H1 (cell line): ENCODE measurements at regions not wholly inside any gene's neighbourhood (a gene's known extent, or its start where the extent isn't known, plus 50 kb on each side); places are given as distances from the start of the nearest gene placed in this dataset.

Experiments used
- CTCF ChIA-PET: fragments of 300-600 bp; sonication (Branson Sonifier 250); formaldehyde crosslinking; loops from one replicate; lab custom pipeline; 2021; ENCODE audit not compliant: partially characterized antibody; lab: Charles Lee
- POLR2A ChIA-PET: fragments of 300-600 bp; sonication (Branson Sonifier 250); formaldehyde crosslinking; loops from one replicate; lab custom pipeline; 2021; ENCODE audit warnings: inconsistent platforms; ENCODE audit not compliant: partially characterized antibody; lab: Charles Lee
- DNase-seq, 2 experiments: peaks; one replicate each; pipeline versions ENCODE4 v3.0.0 to v3.0.0-alpha.2; 2010 to 2022; ENCODE audit warnings: low spot score in 2 of 2, low read depth in 1 of 2, mixed read lengths in 1 of 2
- FAIRE-seq: peaks from 2 replicates; lab custom pipeline; 2011; peaks lifted over from hg19 to GRCh38; lab: Jason Lieb, UNC
- H2AFZ ChIP-seq: 2 replicates; pipeline ENCODE4 v1.8.1; 2012; ENCODE audit warnings: low read length, inconsistent platforms
- H2AK5ac ChIP-seq: 2 replicates; pipeline ENCODE4 v1.6.1; 2013; ENCODE audit warnings: low read depth, low read length
- H2BK120ac ChIP-seq: replicated peaks from 2 replicates; pipeline ENCODE3; 2013; ENCODE audit warnings: low read depth, low read length, inconsistent platforms
- H2BK12ac ChIP-seq: 2 replicates; pipeline ENCODE4 v1.6.1; 2013; ENCODE audit warnings: low read depth, low read length
- H2BK15ac ChIP-seq: 2 replicates; pipeline ENCODE4 v1.6.1; 2013; ENCODE audit warnings: low read length
- H2BK20ac ChIP-seq: 2 replicates; pipeline ENCODE4 v1.6.1; 2013; ENCODE audit warnings: low read length
- H2BK5ac ChIP-seq: 2 replicates; pipeline ENCODE4 v1.6.1; 2013; ENCODE audit warnings: low read depth, low read length
- H3K14ac ChIP-seq: 2 replicates; pipeline ENCODE4 v1.6.1; 2013; ENCODE audit warnings: inconsistent platforms; ENCODE audit not compliant: insufficient read length
- H3K18ac ChIP-seq: 2 replicates; pipeline ENCODE4 v1.6.1; 2013; ENCODE audit warnings: low read length; ENCODE audit errors: extremely low read depth
- H3K23ac ChIP-seq: 2 replicates; pipeline ENCODE4 v1.6.1; 2013; ENCODE audit warnings: inconsistent platforms; ENCODE audit not compliant: insufficient read length
- H3K23me2 ChIP-seq: 2 replicates; pipeline ENCODE4 v1.6.1; 2013; ENCODE audit warnings: low read depth, low read length
- H3K27ac ChIP-seq: 2 replicates; pipeline ENCODE4 v1.6.1; 2011; ENCODE audit warnings: low read depth, low read length, inconsistent platforms
- H3K27me3 ChIP-seq, 4 experiments: replicated peaks in 1 of 4; 1 replicate in 1 of 4; 2 replicates in 3 of 4; pipeline versions ENCODE4 v1.6.1 to v1.8.1; 2011 to 2013; ENCODE audit warnings: low read length in 3 of 4, mild to moderate bottlenecking in 3 of 4, inconsistent platforms in 2 of 4, mixed read lengths in 2 of 4, moderate library complexity in 1 of 4; ENCODE audit not compliant: control insufficient read depth in 3 of 4, insufficient read depth in 3 of 4; ENCODE audit errors: extremely low read depth in 1 of 4
- H3K36me3 ChIP-seq, 4 experiments: 2 replicates each; pipeline versions ENCODE4 v1.6.1 to v1.8.1; 2011 to 2013; ENCODE audit warnings: mild to moderate bottlenecking in 4 of 4, low read length in 3 of 4, moderate library complexity in 2 of 4, control low read depth in 1 of 4, inconsistent platforms in 1 of 4; ENCODE audit not compliant: insufficient read depth in 4 of 4, control insufficient read depth in 2 of 4
- H3K4ac ChIP-seq: replicated peaks from 2 replicates; pipeline ENCODE3; 2013; ENCODE audit warnings: low read length, low read depth, mixed read lengths, inconsistent platforms; ENCODE audit not compliant: insufficient read length
- H3K4me1 ChIP-seq, 4 experiments: replicated peaks in 1 of 4; 1 replicate in 1 of 4; 2 replicates in 3 of 4; pipeline versions ENCODE4 v1.6.1 to v1.8.1; 2011 to 2013; ENCODE audit warnings: low read length in 3 of 4, inconsistent platforms in 2 of 4, mixed read lengths in 1 of 4; ENCODE audit not compliant: insufficient read depth in 4 of 4, control insufficient read depth in 3 of 4
- H3K4me2 ChIP-seq, 2 experiments: 2 replicates each; pipeline versions ENCODE4 v1.6.1 to v1.8.1; 2011 to 2013; ENCODE audit warnings: low read depth in 2 of 2, low read length in 2 of 2, control low read depth in 1 of 2, inconsistent platforms in 1 of 2, mild to moderate bottlenecking in 1 of 2; ENCODE audit not compliant: insufficient read depth in 1 of 2
- H3K4me3 ChIP-seq, 4 experiments: fragments of 200-600, 300-600 bp in 1 of 4; sonication (generic), shearing (Covaris generic), sonication (Bioruptor Twin) in 1 of 4; 2 replicates each; pipeline versions ENCODE4 v1.5.1 to v1.8.1; 2011 to 2016; ENCODE audit warnings: low read length in 4 of 4, low read depth in 3 of 4, control low read depth in 2 of 4, inconsistent platforms in 2 of 4, mild to moderate bottlenecking in 2 of 4, mixed read lengths in 1 of 4, moderate library complexity in 1 of 4; ENCODE audit not compliant: insufficient read depth in 2 of 4; ENCODE audit errors: extremely low read depth in 1 of 4
- H3K56ac ChIP-seq: replicated peaks from 2 replicates; pipeline ENCODE3; 2013; ENCODE audit warnings: low read depth, mild to moderate bottlenecking, mixed read lengths, low read length, inconsistent platforms; ENCODE audit not compliant: insufficient read length
- H3K79me1 ChIP-seq: 2 replicates; pipeline ENCODE4 v1.6.1; 2013; ENCODE audit warnings: low read depth, low read length, control low read depth
- H3K79me2 ChIP-seq, 2 experiments: 2 replicates each; pipeline versions ENCODE4 v1.6.1 to v1.8.1; 2012 to 2013; ENCODE audit warnings: low read length in 2 of 2, mild to moderate bottlenecking in 2 of 2, inconsistent platforms in 1 of 2; ENCODE audit not compliant: insufficient read depth in 2 of 2, control insufficient read depth in 1 of 2
- H3K9ac ChIP-seq, 4 experiments: replicated peaks in 1 of 4; 1 replicate in 1 of 4; 2 replicates in 3 of 4; pipeline versions ENCODE4 v1.6.1 to v1.8.1; 2011 to 2013; ENCODE audit warnings: low read depth in 3 of 4, low read length in 3 of 4, control low read depth in 2 of 4, mild to moderate bottlenecking in 2 of 4, moderate library complexity in 2 of 4, inconsistent platforms in 1 of 4; ENCODE audit errors: extremely low read depth in 1 of 4
- H3K9me3 ChIP-seq, 2 experiments: 2 replicates each; pipeline versions ENCODE4 v1.6.1 to v1.8.1; 2012 to 2013; ENCODE audit warnings: mild to moderate bottlenecking in 2 of 2, moderate library complexity in 2 of 2, control low read depth in 1 of 2, inconsistent platforms in 1 of 2, low read depth in 1 of 2, low read length in 1 of 2, mixed read lengths in 1 of 2; ENCODE audit not compliant: insufficient read depth in 2 of 2
- H4K20me1 ChIP-seq, 2 experiments: replicated peaks in 1 of 2; 2 replicates each; pipeline versions ENCODE3 to v1.8.1; 2011 to 2013; ENCODE audit warnings: inconsistent platforms in 2 of 2, low read length in 2 of 2, mild to moderate bottlenecking in 1 of 2; ENCODE audit not compliant: insufficient read depth in 2 of 2, control insufficient read depth in 1 of 2
- H4K5ac ChIP-seq: 2 replicates; pipeline ENCODE4 v1.6.1; 2013; ENCODE audit warnings: low read length, low read depth, mixed read lengths, inconsistent platforms; ENCODE audit not compliant: insufficient read length
- H4K8ac ChIP-seq: 2 replicates; pipeline ENCODE4 v1.8.0; 2013; ENCODE audit warnings: mild to moderate bottlenecking, moderate library complexity, low read length, inconsistent platforms; ENCODE audit not compliant: insufficient read depth; ENCODE audit errors: extremely low read depth
- H4K91ac ChIP-seq: replicated peaks from 2 replicates; pipeline ENCODE3; 2013; ENCODE audit warnings: low read length, mixed read lengths, inconsistent platforms; ENCODE audit not compliant: insufficient read length
- RAD21 ChIP-seq, 2 experiments: IDR thresholded peaks in 1 of 2; conservative IDR thresholded peaks in 1 of 2; 2 replicates each; pipeline ENCODE4 v1.6.1; 2011; ENCODE audit warnings: low read depth in 2 of 2, low read length in 2 of 2, improper control_type of control experiment in 1 of 2, inconsistent platforms in 1 of 2, mild to moderate bottlenecking in 1 of 2, moderate library complexity in 1 of 2
- SAP30 ChIP-seq: fragments of 300-600 bp; sonication (generic); IDR thresholded peaks from 2 replicates; pipeline ENCODE4 v1.7.1; 2012; ENCODE audit warnings: low read length, moderate library complexity, mild to moderate bottlenecking, inconsistent platforms; ENCODE audit not compliant: insufficient read depth, insufficient replicate concordance
- WGBS, 2 experiments: shearing (Covaris generic) in 1 of 2; methylation state at CpG; one replicate each; pipeline versions ENCODE4 v1.1.6 to v1.1.7; 2013 to 2015; ENCODE audit warnings: low lambda C conversion rate in 2 of 2, mixed read lengths in 2 of 2, inconsistent platforms in 1 of 2, low coverage in 1 of 2, missing lambda C conversion rate in 1 of 2; ENCODE audit not compliant: insufficient replicate concordance in 2 of 2, insufficient coverage in 1 of 2, insufficient read length in 1 of 2; ENCODE audit errors: extremely low coverage in 1 of 2, missing lambda C conversion rate in 1 of 2; 5-methylcytosine and 5-hydroxymethylcytosine counted together

GRCh38 chr3:132174500-132174899 lies 139.7 kb upstream of the CPNE4 start:
- CTCF ChIA-PET, result interaction anchor here (0.7 to 6.1 kb wide), 4 partner anchors 16 to 137 kb away, joined by 3 to 72 read pairs (median 6); no protein-coding TSS in a partner anchor
- WGBS, 2 experiments, result 75% methylated on average over 1 of the region's 1 CpG; no CpG with 5 or more reads in 1 of the 2 experiments
- no peak for FAIRE-seq
- TF ChIP-seq RAD21 (IDR thresholded peaks at IDR 0.05 in 1 of 2, conservative IDR thresholded peaks at IDR 0.05 in 1 of 2; ENCODE audit: low read depth in 2 of 2, low read length in 2 of 2), result no peak
- TF ChIP-seq SAP30, result no peak

More at GRCh38 chr3:132174500-132174899, 139.7 kb upstream of the CPNE4 start:
- DNase-seq, result no peak
- H3K4me2 ChIP-seq, result no peak overlapping the region
- no peaks in the 10 kb centered on the region for H4K20me1 ChIP-seq
- H3K23me2 ChIP-seq, result no peaks in the 10 kb centered on the region
- H3K4me1 ChIP-seq, result no peaks in the 10 kb centered on the region
- no peak overlapping the region for H4K8ac ChIP-seq
- no peak overlapping the region for H2AFZ ChIP-seq
- no peaks in the 10 kb centered on the region for H3K36me3 ChIP-seq
- POLR2A ChIA-PET, result no interaction called here
- no peaks in the 10 kb centered on the region for H3K9me3 ChIP-seq
- H2BK12ac ChIP-seq, result no peak overlapping the region
- no peak overlapping the region for H3K27ac ChIP-seq
- H2BK5ac ChIP-seq, result no peak overlapping the region
- no peak overlapping the region for H2BK15ac ChIP-seq
- no peaks in the 10 kb centered on the region for H3K79me2 ChIP-seq
- no peak overlapping the region for H2BK120ac ChIP-seq
- no peak overlapping the region for H3K4ac ChIP-seq
- no peak overlapping the region for H3K18ac ChIP-seq
- no peak overlapping the region for H3K56ac ChIP-seq
- H3K79me1 ChIP-seq, result no peaks in the 10 kb centered on the region
- no peak overlapping the region for H2BK20ac ChIP-seq
- H3K9ac ChIP-seq, result no peak overlapping the region
- H2AK5ac ChIP-seq, result no peak overlapping the region
- peaks cover 0 to 2% (median 0%) of the 10 kb centered on the region in 4 experiments; a peak in 2 of 7 replicates for H3K27me3 ChIP-seq
- no peak overlapping the region for H4K91ac ChIP-seq
- H3K14ac ChIP-seq, result no peak overlapping the region
- no peak overlapping the region for H3K4me3 ChIP-seq
- no peak overlapping the region for H3K23ac ChIP-seq
- H4K5ac ChIP-seq, result no peak overlapping the region
